Lower leg skin (tissue), 3 donors: ENCODE measurements at regions not wholly inside any gene's neighbourhood (a gene's known extent, or its start where the extent isn't known, plus 50 kb on each side); places are given as distances from the start of the nearest gene placed in this dataset.

Experiments
- CTCF ChIP-seq, 3 donors: fragments of 450-650 bp; IDR thresholded peaks; one replicate each; pipeline ENCODE4 v1.5.1; 2016; ENCODE audit warnings: antibody characterized with exemption in 3 of 3, mild to moderate bottlenecking in 3 of 3, moderate library complexity in 2 of 3
- POLR2A ChIP-seq, 2 donors: fragments of 450-650 bp; IDR thresholded peaks; one replicate each; pipeline ENCODE4 v1.6.1; 2016 to 2017; ENCODE audit warnings: antibody characterized with exemption in 2 of 2, mild to moderate bottlenecking in 1 of 2, moderate library complexity in 1 of 2

GRCh38 chr10:55272886-55273285 is 471.9 kb upstream of the PCDH15 start:
- TF ChIP-seq CTCF (IDR thresholded peaks at IDR 0.05) (no peak), POLR2A (IDR thresholded peaks at IDR 0.05) (no peak)
